ENCODE measurements at regions not wholly inside any gene's neighbourhood (a gene's known extent, or its start where the extent isn't known, plus 50 kb on each side); places are given as distances from the start of the nearest gene placed in this dataset.

DNA sequence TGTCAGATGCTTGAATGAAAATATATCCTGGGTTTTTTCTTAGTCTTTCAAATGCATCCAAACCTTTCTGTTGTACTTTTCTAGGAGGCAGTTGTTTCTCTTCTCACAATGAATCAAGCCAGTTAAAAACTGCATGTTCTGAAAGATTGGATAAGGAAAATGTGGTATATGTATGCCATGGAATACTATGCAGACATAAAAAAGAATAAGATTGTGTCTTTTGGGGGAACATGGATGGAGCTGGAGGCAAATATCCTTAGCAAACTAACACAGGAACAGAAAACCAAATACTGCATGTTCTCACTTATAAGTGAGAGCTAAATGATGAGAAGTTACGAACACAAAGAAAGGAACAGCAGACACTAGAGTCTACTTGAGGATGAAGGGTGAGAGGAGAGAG, 51.7 kb upstream of the MAPK4 start:
- Mint-ChIP-seq H3K27ac (no peak overlapping the region), H3K4me3 (no peak overlapping the region), H3K4me1 (no peaks in the 10 kb centered on the region), H3K36me3 (no peaks in the 10 kb centered on the region), H3K27me3 (peaks cover 28 to 44% (median 36%) of the 10 kb centered on the region in 3 donors), H3K9me3 (peaks cover 0 to 15% (median 5%) of the 10 kb centered on the region in 7 donors)
- no peak for ATAC-seq (ENCODE audit: low read depth in 2 of 2)
- DNase-seq = no peak

- Mint-ChIP-seq H3K27me3 (peaks cover 28 to 38% (median 36%) of the 10 kb centered on the region in 3 donors), H3K27ac (no peak overlapping the region), H3K4me1 (no peaks in the 10 kb centered on the region), H3K4me3 (no peak overlapping the region), H3K9me3 (peaks cover 0 to 8% (median 0%) of the 10 kb centered on the region in 7 donors), H3K36me3 (no peaks in the 10 kb centered on the region)
- ATAC-seq (ENCODE audit: low read depth in 2 of 2) (no peak), DNase-seq (no peak)
Observed at GRCh38 chr18:50509012-50509411, 50.9 kb upstream of the MAPK4 start.

Data from naive B cell (primary cell).